Left cardiac atrium (tissue), 4 donors: ENCODE measurements at regions not wholly inside any gene's neighbourhood (a gene's known extent, or its start where the extent isn't known, plus 50 kb on each side); places are given as distances from the start of the nearest gene placed in this dataset.

Experiments used
- ATAC-seq, 2 donors: fragments of 200-7000 bp; cut with Tn5 transposase; one replicate each; pipeline ENCODE4 v1.9.1; 2020; ENCODE audit warnings: mild to moderate bottlenecking in 2 of 2, moderate library complexity in 2 of 2
- DNase-seq: peaks from one replicate; pipeline ENCODE4 v3.0.0-alpha.2; 2020
- intact Hi-C, 2 donors: fragments of 100-400 bp; cut with DNase I; formaldehyde crosslinking; loops; one replicate each; pipeline versions ENCODE4 v1.14.1 to v1.15.1; 2022 to 2023
- donor health status: DM: no; HTN: yes; CAD: no.
- donor health status: DM: no; HTN: yes; CAD: no; lungs with severe emphysema.
- donor health status: DM: yes; HTN: yes; CAD: no.
- donor health status: Dilated cardiomyopathy.

DNA sequence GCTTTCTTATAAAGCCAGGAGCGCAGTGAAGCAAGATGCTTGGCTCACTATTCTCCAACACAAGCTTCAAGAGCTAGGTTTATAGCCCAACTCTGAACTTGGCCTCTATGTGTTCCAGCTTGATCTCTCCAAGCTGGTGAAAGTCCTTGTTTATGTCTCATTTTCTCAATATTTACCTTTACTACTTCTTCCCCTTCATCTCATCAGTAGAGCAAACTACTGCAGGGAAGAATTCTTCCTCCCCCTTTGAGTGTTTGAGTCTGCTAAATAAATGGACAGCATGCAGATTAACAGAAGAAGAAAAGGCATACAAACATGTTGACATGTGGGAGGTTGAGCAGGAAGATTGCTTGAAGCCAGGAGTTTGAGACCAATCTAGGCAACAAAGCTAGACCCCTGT, 460.7 kb downstream of the ZNF608 start:
- no peak for DNase-seq
- ATAC-seq: no peak
- intact Hi-C loops: no loop called here

DNA sequence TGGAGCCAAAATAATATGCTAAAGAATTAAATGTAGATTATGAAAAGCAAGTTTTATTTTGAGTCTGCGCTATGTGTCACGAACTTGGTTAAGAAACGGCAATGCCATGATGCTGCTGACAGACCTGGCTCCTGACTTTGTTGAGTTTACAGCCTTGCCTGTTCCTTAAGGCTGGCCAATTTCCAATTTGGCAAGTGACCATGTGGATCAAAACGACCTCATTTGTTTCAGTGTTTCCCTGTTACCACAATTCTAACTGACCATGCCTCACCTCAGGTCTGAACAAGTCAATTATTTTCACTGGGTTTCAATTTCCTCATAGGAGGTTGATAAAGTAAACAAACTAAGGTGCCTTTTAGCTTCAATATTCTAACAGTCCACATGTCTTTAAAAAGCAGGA, 461.4 kb downstream of the ZNF608 start:
- ATAC-seq (no peak), DNase-seq (no peak)
- intact Hi-C loops: no loop called here

GRCh38 chr5:124283031-124283430, 463.4 kb downstream of the ZNF608 start:
- DNase-seq: no peak
- ATAC-seq: no peak
- intact Hi-C loops: no loop called here

DNA sequence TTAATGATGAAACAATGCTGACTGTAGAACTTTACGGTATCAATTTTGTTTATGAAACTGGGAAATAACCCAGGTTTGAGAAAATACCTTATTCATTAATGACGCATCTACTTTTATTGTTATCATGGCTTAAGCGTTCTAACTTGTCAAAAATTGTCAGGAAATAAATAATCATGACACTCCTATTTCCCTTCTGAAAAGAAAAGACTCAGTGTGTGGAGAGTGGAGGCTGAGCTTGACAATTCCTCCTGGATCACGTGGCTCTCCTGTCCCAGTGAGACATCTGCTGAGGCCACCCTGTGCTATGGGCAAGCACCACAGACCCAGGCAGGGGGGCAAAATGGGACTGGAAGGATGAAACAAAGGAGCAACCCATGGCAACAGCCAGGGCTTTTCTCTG, 466.4 kb downstream of the ZNF608 start:
- ATAC-seq (no peak), DNase-seq (no peak)

GRCh38 chr5:124279146-124279876, 467.1 kb downstream of the ZNF608 start:
- ATAC-seq (no peak), DNase-seq (no peak)
- intact Hi-C loops: no loop called here

More for the DNA sequence above, 466.4 kb downstream of the ZNF608 start:
- intact Hi-C loops: no loop called here

DNA sequence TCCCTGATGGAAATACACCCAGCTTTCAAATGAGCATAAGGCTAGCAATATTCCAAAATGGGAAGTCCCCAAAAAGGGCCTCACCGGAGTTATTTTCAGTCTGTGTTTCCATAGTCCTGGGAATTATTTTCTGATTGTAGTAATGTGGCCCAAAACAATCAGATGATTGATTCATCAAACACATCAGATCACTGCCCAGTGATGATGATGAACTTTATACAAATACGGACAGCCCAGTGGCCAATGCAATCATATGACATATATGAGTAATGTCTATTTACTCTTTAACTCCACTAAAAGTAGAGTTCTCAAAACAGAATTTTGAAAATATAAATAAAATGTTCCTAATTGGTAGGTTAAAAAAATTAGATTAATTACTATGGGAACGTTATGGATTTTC, 467.8 kb downstream of the ZNF608 start:
- no peak for DNase-seq
- intact Hi-C loops: no loop called here

GRCh38 chr5:124277767-124278545, 468.5 kb downstream of the ZNF608 start:
- intact Hi-C loops: no loop called here
- DNase-seq (no peak), ATAC-seq (no peak)

More for the DNA sequence above, 467.8 kb downstream of the ZNF608 start:
- no peak for ATAC-seq

DNA sequence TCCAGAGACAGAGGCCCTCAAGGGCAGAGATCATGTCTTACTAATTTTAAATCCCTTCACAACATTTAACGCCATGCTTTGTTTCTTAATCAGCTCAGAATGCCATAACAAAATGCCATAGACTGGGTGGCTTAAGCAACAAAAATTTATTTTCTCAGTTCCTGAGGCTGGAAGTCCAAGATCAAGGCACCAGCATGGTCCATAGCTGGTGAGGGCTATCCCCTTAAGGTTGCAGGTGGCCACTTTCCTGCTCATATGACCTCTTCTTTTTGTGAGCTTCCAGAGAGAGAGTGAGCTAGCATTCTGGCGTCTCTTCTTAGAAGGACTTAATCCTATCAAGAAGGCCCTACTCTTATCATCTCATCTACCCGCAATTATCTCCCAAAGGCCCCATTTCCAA, 470.3 kb downstream of the ZNF608 start:
- intact Hi-C loops: no loop called here
- DNase-seq (no peak), ATAC-seq (no peak)

GRCh38 chr5:124274949-124275348, 471.5 kb downstream of the ZNF608 start:
- intact Hi-C loops: no loop called here
- ATAC-seq (peak in 1 of 2 donors; percentile 74), DNase-seq (no peak)

DNA sequence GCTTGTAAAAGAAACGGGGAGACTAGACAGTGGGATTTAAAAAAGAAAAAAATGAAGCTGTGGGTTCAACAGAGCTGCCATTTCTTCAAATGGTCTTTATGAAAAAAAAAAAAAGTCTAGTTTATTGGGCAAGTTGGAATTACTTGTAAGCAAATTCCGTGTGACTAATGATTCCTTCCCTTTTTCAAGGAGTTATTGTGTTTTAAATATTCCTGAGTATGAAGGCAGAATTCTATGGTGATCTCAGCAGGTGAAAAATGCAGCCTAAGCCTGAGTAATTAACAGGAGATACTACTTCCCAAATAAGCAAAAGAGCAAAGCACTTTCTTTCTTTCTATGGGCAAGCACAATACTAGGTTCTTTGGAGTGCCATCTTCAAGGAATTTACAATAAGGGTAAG, 481.9 kb downstream of the ZNF608 start:
- ATAC-seq (no peak), DNase-seq (no peak)
- intact Hi-C loops: no loop called here

- DNase-seq (no peak), ATAC-seq (peak in 1 of 2 donors; percentile 34)
- intact Hi-C loops: no loop called here
Measured at GRCh38 chr5:124263680-124264491, 482.6 kb downstream of the ZNF608 start.

GRCh38 chr5:124262991-124263571, 483.4 kb downstream of the ZNF608 start:
- intact Hi-C loops: no loop called here
- DNase-seq (no peak), ATAC-seq (no peak)

GRCh38 chr5:124262470-124262869, 484.0 kb downstream of the ZNF608 start:
- intact Hi-C loops: no loop called here
- no peak for DNase-seq
- no peak for ATAC-seq

DNA sequence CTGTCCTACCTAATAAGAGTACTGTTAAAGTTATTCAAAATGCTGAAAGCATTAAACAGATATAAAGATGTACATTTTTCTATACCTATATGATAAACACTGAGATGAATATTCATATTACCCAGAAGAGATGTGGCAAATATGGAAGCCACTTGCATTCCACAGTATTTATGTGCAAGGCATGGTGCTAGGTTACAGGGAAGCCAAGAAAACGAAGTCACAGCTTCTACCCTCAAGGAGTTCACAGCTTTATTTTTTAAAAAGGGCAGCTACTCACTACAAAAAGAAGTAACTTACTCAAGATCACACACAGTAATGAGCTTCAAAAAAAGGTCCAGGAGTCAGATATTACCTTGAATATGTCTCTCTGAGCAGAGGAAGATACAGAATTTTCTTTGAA, 484.6 kb downstream of the ZNF608 start:
- intact Hi-C loops: no loop called here
- no peak for DNase-seq
- no peak for ATAC-seq

DNA sequence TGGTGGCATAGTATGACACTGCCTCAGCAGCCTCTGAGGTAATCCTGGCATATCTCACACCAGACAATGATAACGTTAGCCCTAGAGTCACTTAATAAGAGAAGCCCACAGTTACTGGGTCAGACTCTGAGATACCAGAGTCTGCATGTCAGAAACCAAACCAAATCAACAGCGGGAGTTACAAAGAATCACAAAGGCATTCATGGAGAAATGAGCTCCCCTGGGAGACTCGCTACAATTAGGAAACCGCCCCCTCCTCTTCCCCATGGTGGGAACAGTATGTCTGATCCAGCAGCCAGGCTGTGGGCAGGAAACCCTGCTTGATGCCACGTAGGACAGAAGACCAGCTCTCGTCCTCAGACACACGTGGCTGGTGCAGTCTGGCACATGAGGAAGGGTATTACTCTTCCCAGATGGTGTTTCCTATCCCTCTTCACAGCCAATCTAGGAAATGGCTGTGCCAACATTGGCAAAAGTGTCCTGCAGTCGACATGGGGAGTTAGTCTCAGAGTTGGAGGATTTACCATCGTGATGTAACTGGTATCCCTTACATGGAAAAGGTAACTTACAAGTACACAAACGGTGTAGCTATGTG, 485.4 kb downstream of the ZNF608 start:
- DNase-seq (no peak), ATAC-seq (peak in 1 of 2 donors; percentile 33)
- intact Hi-C loops: no loop called here

DNA sequence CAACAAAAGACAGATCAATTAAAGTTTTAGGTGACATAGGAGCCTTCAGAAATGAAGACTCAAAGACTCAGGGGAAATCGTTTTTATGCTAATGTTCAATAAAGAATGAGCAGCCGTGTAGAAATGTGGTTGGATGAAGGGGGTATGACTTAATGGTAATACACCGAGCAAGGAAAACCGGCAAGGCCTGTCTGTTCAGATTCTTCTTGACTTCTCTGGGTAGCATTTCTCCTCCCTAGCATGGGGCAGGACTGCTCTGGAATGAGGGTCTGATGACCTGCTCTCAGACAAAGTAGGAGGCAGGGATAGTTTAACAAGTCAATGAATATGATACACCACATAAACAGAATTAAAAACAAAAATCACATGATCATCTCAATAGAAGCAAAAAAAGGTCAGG, 487.4 kb downstream of the ZNF608 start:
- intact Hi-C loops: no loop called here
- DNase-seq: no peak
- no peak for ATAC-seq

GRCh38 chr5:124257048-124257447, 489.4 kb downstream of the ZNF608 start:
- DNase-seq: no peak
- ATAC-seq: no peak
- intact Hi-C loops: no loop called here

GRCh38 chr5:124253203-124253810, 493.1 kb downstream of the ZNF608 start:
- ATAC-seq: peak in 1 of 2 donors; percentile 31
- intact Hi-C loops: no loop called here
- DNase-seq: no peak

- DNase-seq: no peak
- no peak for ATAC-seq
- intact Hi-C loops: no loop called here
Measured at GRCh38 chr5:124252747-124253146, 493.7 kb downstream of the ZNF608 start.
